Skeletal muscle tissue (tissue), 3 donors: ENCODE measurements at regions not wholly inside any gene's neighbourhood (a gene's known extent, or its start where the extent isn't known, plus 50 kb on each side); places are given as distances from the start of the nearest gene placed in this dataset.

Experiments
- H3K27ac ChIP-seq: one replicate; pipeline ENCODE4 v1.7.0; 2013; ENCODE audit warnings: mild to moderate bottlenecking, low read depth, low read length, inconsistent platforms
- H3K27me3 ChIP-seq, 3 donors: one replicate each; pipeline ENCODE4 v1.7.0; 2013; ENCODE audit warnings: low read length in 3 of 3; ENCODE audit not compliant: control insufficient read depth in 3 of 3, insufficient read depth in 3 of 3
- H3K36me3 ChIP-seq, 3 donors: one replicate each; pipeline ENCODE4 v1.7.0; 2013; ENCODE audit warnings: low read length in 3 of 3; ENCODE audit not compliant: control insufficient read depth in 3 of 3, insufficient read depth in 3 of 3
- H3K4me1 ChIP-seq, 3 donors: one replicate each; pipeline ENCODE4 v1.7.0; 2013; ENCODE audit warnings: low read length in 3 of 3, mild to moderate bottlenecking in 3 of 3; ENCODE audit not compliant: control insufficient read depth in 3 of 3, insufficient read depth in 3 of 3
- H3K4me3 ChIP-seq, 3 donors: one replicate each; pipeline ENCODE4 v1.7.0; 2013; ENCODE audit warnings: low read length in 3 of 3
- H3K9ac ChIP-seq, 3 donors: one replicate each; pipeline ENCODE4 v1.7.0; 2013; ENCODE audit warnings: low read length in 3 of 3, mild to moderate bottlenecking in 3 of 3, moderate library complexity in 2 of 3, low read depth in 1 of 3
- H3K9me3 ChIP-seq, 3 donors: one replicate each; pipeline ENCODE4 v1.7.0; 2013; ENCODE audit warnings: low read length in 3 of 3; ENCODE audit not compliant: control insufficient read depth in 3 of 3
- donor health status: Osteomylitis.

DNA sequence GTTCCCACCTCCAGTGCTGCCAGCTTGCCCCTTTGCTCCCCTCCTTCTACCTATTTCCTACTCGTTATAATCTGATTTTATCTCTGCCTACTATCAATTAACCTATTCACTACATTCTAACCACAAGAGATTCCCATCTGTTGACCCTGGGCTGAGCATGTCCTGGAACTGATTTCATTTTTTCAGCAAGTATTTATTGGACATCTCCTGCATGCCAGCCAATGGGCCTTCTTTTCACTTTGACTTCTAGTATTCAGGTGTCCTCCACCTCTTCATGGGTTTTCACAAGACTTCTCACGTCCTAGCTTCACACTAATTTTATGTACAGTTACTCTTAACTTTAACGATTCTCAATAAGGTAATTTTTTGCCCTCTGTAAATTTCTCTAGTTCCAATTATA is 282.7 kb upstream of the KLHL1 start:
- H3K27me3 ChIP-seq, result no peaks in the 10 kb centered on the region
- H3K27ac ChIP-seq, result no peak overlapping the region
- peaks cover 0 to under 1% (median 0%) of the 10 kb centered on the region in 3 donors for H3K9me3 ChIP-seq
- H3K4me1 ChIP-seq, result no peaks in the 10 kb centered on the region
- no peaks in the 10 kb centered on the region for H3K36me3 ChIP-seq
- H3K9ac ChIP-seq, result no peak overlapping the region
- H3K4me3 ChIP-seq, result no peak overlapping the region

DNA sequence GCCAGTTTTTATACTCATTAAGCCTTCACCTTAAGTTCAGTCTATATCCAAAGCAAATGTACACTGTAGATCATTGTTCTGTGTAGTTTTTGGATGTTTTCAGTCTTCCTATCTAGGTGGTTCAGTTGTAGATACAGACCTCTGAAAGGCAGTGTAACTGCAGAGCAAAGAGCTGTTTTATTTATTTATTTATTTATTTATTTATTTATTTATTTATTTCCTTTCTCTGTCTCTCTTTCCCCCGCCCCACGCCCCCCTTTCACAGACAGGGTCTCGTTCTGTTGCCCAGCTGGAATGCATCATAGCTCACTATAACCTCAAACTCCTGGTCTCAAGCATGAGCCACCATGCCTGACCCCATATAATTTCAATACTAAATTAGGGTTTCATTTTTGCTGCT is 281.8 kb upstream of the KLHL1 start:
- Histone ChIP-seq H3K4me3 (no peak overlapping the region), H3K27ac (no peak overlapping the region), H3K9ac (no peak overlapping the region), H3K36me3 (no peaks in the 10 kb centered on the region), H3K4me1 (no peaks in the 10 kb centered on the region), H3K27me3 (no peaks in the 10 kb centered on the region), H3K9me3 (peaks cover 0 to 3% (median 0%) of the 10 kb centered on the region in 3 donors)

- no peak overlapping the region for H3K27ac ChIP-seq
- no peaks in the 10 kb centered on the region for H3K4me1 ChIP-seq
- H3K9ac ChIP-seq, result no peak overlapping the region
- H3K4me3 ChIP-seq, result no peak overlapping the region
- H3K36me3 ChIP-seq, result no peaks in the 10 kb centered on the region
- no peaks in the 10 kb centered on the region for H3K27me3 ChIP-seq
- peaks cover 0 to 3% (median 0%) of the 10 kb centered on the region in 3 donors for H3K9me3 ChIP-seq
These were observed 280.7 kb upstream of the KLHL1 start for GRCh38 chr13:70388935-70389334.

DNA sequence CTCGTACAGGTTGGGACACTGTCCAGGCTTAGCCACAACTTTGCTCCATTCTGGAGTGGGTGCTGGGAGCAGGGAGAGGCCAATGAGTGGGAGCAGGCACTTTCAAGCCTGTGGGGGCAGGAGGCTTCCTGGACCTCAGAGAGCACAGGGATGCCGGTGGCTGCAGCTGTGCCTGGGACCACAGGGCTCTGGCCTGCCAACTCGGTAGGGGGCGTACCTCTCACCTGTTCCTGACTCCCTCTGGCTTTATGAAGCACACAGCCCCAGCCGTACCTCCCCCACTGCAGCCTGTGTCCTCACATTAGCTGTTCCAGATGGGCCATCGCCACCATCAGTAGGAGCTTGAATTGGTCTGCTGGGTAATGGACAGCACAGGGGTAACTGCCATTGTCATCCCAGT is 278.7 kb upstream of the KLHL1 start:
- H3K9ac ChIP-seq, result no peak overlapping the region
- H3K4me3 ChIP-seq, result no peak overlapping the region

GRCh38 chr13:70385852-70386251 is 277.6 kb upstream of the KLHL1 start:
- no peak overlapping the region for H3K4me3 ChIP-seq
- no peaks in the 10 kb centered on the region for H3K4me1 ChIP-seq
- H3K9ac ChIP-seq, result no peak overlapping the region
- peaks cover 0 to 3% (median 0%) of the 10 kb centered on the region in 3 donors for H3K9me3 ChIP-seq
- no peaks in the 10 kb centered on the region for H3K36me3 ChIP-seq
- no peak overlapping the region for H3K27ac ChIP-seq
- no peaks in the 10 kb centered on the region for H3K27me3 ChIP-seq

More for the DNA sequence above, 278.7 kb upstream of the KLHL1 start:
- Histone ChIP-seq H3K27ac (no peak overlapping the region), H3K27me3 (no peaks in the 10 kb centered on the region), H3K36me3 (no peaks in the 10 kb centered on the region), H3K4me1 (no peaks in the 10 kb centered on the region), H3K9me3 (peaks cover 0 to 3% (median 0%) of the 10 kb centered on the region in 3 donors)

GRCh38 chr13:70384156-70384555 is 275.9 kb upstream of the KLHL1 start:
- H3K9me3 ChIP-seq, result peaks cover 0 to 3% (median 0%) of the 10 kb centered on the region in 3 donors
- H3K9ac ChIP-seq, result no peak overlapping the region
- H3K4me1 ChIP-seq, result no peaks in the 10 kb centered on the region
- H3K27me3 ChIP-seq, result no peaks in the 10 kb centered on the region
- H3K27ac ChIP-seq, result no peak overlapping the region
- H3K36me3 ChIP-seq, result no peaks in the 10 kb centered on the region
- H3K4me3 ChIP-seq, result no peak overlapping the region

- no peaks in the 10 kb centered on the region for H3K4me1 ChIP-seq
- H3K9me3 ChIP-seq, result peaks cover 0 to under 1% (median 0%) of the 10 kb centered on the region in 3 donors
- H3K36me3 ChIP-seq, result no peaks in the 10 kb centered on the region
- no peak overlapping the region for H3K4me3 ChIP-seq
- no peak overlapping the region for H3K27ac ChIP-seq
- H3K9ac ChIP-seq, result no peak overlapping the region
- H3K27me3 ChIP-seq, result no peaks in the 10 kb centered on the region
These were observed 272.6 kb upstream of the KLHL1 start for GRCh38 chr13:70380809-70381208.

DNA sequence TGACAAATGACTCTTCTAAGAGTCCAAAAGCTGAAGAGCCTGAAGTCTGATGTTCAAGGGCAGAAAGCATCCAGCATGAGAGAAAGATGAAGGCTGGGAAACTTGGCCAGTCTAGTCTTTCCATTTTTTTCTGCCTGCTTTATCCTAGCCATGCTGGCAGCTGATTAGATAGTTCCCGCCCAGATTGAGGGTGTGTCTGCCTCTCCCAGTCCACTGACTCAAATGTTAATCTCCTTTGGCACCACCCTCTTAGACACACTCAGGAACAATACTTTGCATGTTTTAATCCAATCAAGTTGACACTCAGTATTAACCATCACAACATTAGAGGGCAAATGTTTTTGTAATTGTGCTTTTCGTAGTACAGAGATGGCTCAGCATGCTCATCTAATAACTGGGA is 267.5 kb upstream of the KLHL1 start:
- Histone ChIP-seq H3K27me3 (no peaks in the 10 kb centered on the region), H3K4me1 (no peaks in the 10 kb centered on the region), H3K36me3 (no peaks in the 10 kb centered on the region), H3K9me3 (no peaks in the 10 kb centered on the region), H3K27ac (no peak overlapping the region), H3K4me3 (no peak overlapping the region), H3K9ac (no peak overlapping the region)

GRCh38 chr13:70370924-70371323 is 262.7 kb upstream of the KLHL1 start:
- no peak overlapping the region for H3K4me3 ChIP-seq
- no peaks in the 10 kb centered on the region for H3K4me1 ChIP-seq
- H3K36me3 ChIP-seq, result no peaks in the 10 kb centered on the region
- H3K27ac ChIP-seq, result no peak overlapping the region
- H3K9me3 ChIP-seq, result no peaks in the 10 kb centered on the region
- H3K27me3 ChIP-seq, result no peaks in the 10 kb centered on the region
- H3K9ac ChIP-seq, result no peak overlapping the region

DNA sequence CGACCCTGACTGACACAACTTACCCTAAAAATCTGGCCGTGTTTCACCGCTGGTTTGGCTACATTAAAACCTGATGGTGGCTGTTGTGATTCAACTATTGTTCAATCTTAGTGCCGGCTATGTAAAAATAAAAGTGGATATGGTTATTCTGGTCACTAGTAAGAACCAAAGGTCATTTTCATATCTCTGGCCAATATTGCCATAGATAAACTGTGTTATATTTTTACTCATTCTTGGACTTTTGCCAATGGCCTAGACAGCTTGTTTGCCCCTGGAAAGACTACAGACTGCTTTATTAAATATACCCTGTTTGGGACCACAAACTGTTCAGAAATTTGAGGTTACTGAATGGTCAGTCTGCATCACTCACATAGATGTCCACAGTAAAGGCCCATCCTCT is 258.5 kb upstream of the KLHL1 start:
- H3K36me3 ChIP-seq, result no peaks in the 10 kb centered on the region
- no peaks in the 10 kb centered on the region for H3K9me3 ChIP-seq
- H3K9ac ChIP-seq, result no peak overlapping the region
- no peaks in the 10 kb centered on the region for H3K27me3 ChIP-seq
- H3K27ac ChIP-seq, result no peak overlapping the region
- no peak overlapping the region for H3K4me3 ChIP-seq
- no peaks in the 10 kb centered on the region for H3K4me1 ChIP-seq

DNA sequence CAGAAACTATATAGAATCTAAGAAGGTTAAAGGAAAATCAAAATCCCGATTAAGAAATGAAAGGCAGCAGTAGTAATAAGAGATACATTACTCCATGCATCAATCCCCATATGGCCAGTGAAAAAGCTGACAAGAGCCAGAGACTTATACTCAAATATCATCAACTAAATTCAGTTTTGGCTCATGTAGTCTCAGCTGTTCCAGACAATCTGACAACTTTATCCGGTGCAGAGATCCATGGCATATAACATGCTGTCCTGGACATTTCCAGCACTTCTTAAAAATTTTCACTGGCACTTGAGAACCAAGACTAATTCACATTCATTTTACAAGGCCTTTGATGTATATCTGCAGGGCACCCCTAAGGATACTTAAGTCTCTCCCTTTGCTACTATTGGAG is 255.7 kb upstream of the KLHL1 start:
- no peaks in the 10 kb centered on the region for H3K36me3 ChIP-seq
- no peaks in the 10 kb centered on the region for H3K27me3 ChIP-seq
- H3K4me3 ChIP-seq, result no peak overlapping the region
- no peak overlapping the region for H3K27ac ChIP-seq
- H3K9ac ChIP-seq, result no peak overlapping the region
- H3K9me3 ChIP-seq, result no peaks in the 10 kb centered on the region
- no peaks in the 10 kb centered on the region for H3K4me1 ChIP-seq
